Anterior cingulate cortex (tissue), 58 donors: ENCODE measurements at regions not wholly inside any gene's neighbourhood (a gene's known extent, or its start where the extent isn't known, plus 50 kb on each side); places are given as distances from the start of the nearest gene placed in this dataset.

Experiments used
- DNase-seq, 58 donors: peaks; one replicate each; lab custom pipeline; 2025; lab: John Stamatoyannopoulos, UW

GRCh38 chr13:34502621-34503020, 439.4 kb upstream of the NBEA start:
- no peak for DNase-seq

GRCh38 chr13:34506796-34507195, 435.3 kb upstream of the NBEA start:
- no peak for DNase-seq

- no peak for DNase-seq
Measured at GRCh38 chr13:34507630-34508029, 434.4 kb upstream of the NBEA start.

DNA sequence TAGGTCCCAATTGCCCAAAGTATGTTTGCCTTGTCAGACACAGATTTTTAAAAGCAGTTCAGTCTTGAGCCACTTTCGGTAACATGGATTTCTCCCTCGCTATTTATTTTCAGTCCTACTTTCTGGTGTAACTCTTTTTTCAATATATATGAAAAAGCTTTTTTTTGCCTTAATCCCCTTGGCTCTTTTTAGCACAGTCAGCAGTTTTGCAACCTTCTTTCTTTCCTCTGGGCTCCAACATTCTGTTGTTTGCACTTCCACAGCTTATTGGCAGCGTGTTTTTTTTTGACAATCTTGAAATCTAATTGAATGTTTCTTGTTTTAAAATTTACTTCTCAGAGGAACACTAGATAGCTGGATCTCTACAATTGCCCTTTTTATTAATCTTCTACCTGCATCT, 429.3 kb upstream of the NBEA start:
- DNase-seq, result no peak

DNA sequence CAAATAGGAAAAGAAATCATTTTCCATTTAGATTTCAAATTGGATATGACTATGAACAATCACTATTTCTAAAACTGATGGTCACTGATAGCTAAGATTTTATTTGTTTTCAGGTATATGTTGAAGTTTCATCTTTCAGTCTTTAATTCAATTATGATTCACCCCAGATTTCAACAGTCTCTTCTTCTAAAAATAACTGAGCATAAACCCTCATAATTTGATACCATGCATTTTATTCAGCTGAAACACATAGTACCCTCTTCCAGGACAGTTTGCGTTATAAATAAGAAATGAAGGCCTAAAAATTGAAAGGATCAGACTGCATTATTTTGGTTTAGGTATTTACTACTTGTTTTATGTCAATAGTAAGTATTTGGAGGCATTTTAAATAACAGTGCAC, 428.5 kb upstream of the NBEA start:
- no peak for DNase-seq

- DNase-seq, result no peak
Measured at GRCh38 chr13:34515201-34515600, 426.9 kb upstream of the NBEA start.

DNA sequence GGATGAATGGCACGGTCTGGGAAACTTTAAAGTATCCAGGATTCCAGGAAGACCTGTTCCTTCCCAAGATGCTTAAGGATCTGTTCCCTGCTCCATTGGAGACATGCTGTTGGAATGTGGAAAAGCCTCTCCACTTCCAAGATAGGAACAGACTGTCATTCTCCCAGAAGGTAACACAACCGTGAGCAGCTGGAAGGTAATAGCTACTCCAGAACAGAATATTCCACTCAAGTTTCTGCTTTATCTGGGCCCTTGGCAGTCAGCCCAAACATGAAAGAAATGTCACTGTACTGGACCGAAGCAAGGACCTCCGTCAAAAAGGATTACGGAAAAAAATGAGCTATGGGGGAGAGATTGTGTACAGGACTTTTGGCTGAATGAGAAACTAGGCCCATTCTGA, 420.9 kb upstream of the NBEA start:
- DNase-seq, result no peak

- no peak for DNase-seq
Measured at GRCh38 chr13:34522808-34523207, 419.3 kb upstream of the NBEA start.

DNA sequence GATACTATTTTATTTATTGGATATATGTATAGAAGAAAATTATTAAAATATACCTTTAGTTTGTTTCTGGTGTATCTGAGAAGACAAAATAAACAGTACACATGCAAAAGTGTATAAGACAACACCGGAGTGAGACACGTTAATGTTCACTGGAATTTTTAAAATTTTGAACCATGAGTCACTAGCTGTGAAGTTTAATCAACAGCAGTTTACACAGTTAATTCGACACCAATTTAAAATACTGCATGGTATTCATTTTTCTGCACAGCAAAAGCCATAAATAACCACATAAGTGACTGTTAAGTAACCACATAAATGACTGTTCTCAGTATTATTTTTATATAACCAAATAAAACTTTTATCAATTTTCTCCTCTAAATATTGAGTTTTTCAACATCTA, 418.7 kb upstream of the NBEA start:
- DNase-seq, result no peak

DNA sequence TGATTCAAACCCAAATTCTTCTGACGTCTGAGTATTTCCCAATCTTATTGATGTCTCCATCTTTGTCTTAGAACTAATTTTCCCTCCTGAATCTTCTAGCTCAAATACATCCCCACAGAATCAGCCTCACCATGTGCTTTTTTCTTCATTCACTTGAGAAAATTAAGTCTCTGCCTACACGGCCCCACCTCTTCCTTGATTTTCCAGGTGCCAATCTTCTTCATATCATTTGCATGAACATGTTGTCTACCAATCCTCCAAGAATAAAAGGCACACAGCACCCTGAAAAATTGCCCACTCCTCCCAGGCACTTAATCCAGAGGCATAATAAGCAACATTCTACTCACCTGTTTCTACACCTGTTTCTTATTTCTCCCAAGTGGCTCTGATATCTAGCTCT, 408.1 kb upstream of the NBEA start:
- DNase-seq, result no peak

DNA sequence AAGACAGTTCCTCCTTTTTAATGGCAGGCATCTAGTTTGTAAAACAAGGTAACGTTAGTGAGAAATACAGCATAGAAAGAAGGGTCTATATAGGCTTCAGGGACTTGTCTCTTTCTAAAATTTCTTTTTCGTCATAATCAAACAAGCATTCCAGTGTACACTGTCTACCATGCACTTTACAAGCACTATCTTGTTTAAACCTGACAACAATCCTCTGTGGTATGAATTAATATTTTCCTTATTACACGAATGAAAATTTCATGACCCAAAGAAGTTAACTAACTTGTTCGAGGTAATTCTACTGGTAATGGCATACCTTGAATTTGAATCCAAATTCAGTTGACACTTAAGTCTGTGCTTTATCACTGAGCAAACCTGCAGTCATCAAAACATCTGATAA, 399.7 kb upstream of the NBEA start:
- no peak for DNase-seq

DNA sequence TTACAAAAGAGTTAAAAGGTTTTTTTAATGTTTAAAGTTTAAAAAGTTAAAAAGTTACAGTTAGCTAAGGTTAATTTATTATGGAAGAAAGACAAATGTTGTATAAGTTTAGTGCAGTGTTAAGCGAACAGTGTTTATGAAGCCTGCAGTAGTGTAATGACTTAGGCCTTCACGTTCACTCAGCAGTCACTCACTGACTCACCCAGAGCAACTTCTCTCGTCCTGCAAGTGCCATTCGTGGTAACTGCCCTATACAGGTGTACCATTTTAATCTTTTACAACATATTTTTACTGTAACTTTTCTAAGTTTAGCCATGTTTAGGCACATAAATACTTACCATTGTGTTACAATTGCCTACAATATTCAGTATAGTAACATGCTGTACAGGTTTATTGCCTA, 398.2 kb upstream of the NBEA start:
- DNase-seq, result no peak

- no peak for DNase-seq
Measured at GRCh38 chr13:34545461-34545860, 396.6 kb upstream of the NBEA start.

DNA sequence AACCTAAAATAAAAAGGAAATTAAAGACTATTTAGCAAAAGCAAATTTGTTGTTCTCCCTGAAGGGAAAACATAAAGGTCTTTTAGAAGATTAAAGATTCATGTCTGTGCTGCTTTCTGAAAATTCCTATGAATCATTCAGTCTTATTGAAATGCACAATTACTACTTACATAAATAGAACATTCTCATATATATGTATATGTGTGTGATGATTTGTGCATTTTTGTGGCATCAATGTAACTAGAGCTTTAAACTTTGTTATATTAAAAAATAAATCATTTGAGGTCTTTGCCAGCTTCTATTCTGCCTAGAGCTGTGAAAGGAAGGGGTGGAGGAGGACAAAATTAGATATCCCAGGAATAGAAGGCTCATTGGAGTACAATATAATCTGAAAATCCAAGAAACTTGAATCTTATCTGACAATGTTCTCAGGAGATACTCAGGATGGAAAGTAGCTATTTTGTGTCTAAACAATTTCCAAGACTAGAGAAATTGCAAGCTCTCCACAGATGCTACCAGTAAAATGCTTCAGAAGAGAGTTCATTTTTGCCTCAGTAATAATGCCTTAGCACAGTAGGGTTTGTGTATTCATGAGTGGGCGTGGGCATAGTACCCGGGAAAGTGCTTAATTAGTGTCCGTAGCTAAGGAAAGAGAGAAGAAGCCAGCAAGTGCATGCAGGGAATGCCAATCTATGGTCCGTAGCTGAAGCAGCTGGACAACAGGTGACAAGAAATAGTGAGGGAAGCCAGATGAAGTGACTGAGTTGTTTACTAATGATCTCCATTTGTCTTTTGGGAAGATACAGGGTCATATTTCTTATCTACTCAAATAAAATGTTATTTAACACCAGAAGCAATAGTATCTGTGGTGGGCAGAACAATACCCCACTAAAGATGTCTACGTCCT, 395.5 kb upstream of the NBEA start:
- DNase-seq, result no peak

- DNase-seq, result no peak
Measured at GRCh38 chr13:34547929-34548328, 394.1 kb upstream of the NBEA start.

- no peak for DNase-seq
Measured at GRCh38 chr13:34553376-34553775, 388.7 kb upstream of the NBEA start.

GRCh38 chr13:34555988-34556387, 386.1 kb upstream of the NBEA start:
- DNase-seq, result no peak

GRCh38 chr13:34561033-34561432, 381.0 kb upstream of the NBEA start:
- peak in 8 of 58 donors; percentile 4 to 58 (median 20) for DNase-seq

- no peak for DNase-seq
Measured at GRCh38 chr13:34567597-34567996, 374.5 kb upstream of the NBEA start.

DNA sequence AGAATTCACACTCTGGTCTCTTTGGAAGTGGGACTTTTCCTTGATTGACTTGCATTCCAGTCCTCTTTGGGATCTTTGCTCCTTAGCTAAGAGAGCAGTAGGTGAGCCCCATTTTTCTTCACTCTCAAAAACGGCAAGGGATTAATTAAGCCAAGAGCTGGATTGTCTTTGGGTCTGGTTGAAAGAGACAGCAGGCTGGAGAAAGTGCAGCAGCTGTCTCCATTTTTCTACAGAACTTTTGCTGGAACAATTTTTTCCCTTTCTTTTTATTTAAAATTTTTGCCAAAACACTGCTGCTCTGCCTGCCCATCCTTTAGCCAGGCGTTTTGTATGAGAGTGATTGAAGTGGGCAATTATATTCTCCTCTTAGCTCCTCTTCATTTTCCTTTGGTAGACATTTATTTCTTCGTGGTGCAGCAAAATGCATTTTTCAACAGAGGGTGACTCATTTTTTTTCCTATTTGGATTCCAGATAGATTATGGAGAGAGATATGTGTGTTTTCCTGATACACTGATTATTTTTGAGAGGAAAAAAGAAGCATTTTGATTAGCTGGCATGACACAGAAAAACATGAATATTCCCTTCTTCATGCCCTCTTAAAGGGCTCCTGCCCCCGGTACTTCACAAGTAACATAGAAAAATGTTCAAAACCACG, 371.2 kb upstream of the NBEA start:
- DNase-seq, result no peak

- no peak for DNase-seq
Measured at GRCh38 chr13:34571716-34572115, 370.4 kb upstream of the NBEA start.

GRCh38 chr13:34577051-34577450, 365.0 kb upstream of the NBEA start:
- DNase-seq, result no peak
